ENCODE measurements at regions not wholly inside any gene's neighbourhood (a gene's known extent, or its start where the extent isn't known, plus 50 kb on each side); places are given as distances from the start of the nearest gene placed in this dataset.

- no peak for TF ChIP-seq CTCF (IDR thresholded peaks at IDR 0.05)
- no peak for TF ChIP-seq RCOR1 (IDR thresholded peaks at IDR 0.05; ENCODE audit: low read length)
- no peak for TF ChIP-seq TEAD4 (IDR thresholded peaks at IDR 0.05; ENCODE audit: borderline replicate concordance, insufficient read depth)
- TF ChIP-seq TAF1 (IDR thresholded peaks at IDR 0.05; ENCODE audit: borderline replicate concordance, low read depth, low read length) = no peak
- no peak for TF ChIP-seq EP300 (IDR thresholded peaks at IDR 0.05; ENCODE audit: borderline replicate concordance in 1 of 2, low read depth in 1 of 2, low read length in 1 of 2)
- TF ChIP-seq NFIC (IDR thresholded peaks at IDR 0.05; ENCODE audit: borderline replicate concordance) = no peak
- TF ChIP-seq FOXJ3 (CRISPR knock-in tag; IDR thresholded peaks at IDR 0.05) = no peak
- no peak for TF ChIP-seq ZBTB33 (IDR thresholded peaks at IDR 0.05; ENCODE audit: borderline replicate concordance, low read depth)
- TF ChIP-seq SIN3A (IDR thresholded peaks at IDR 0.05; ENCODE audit: borderline replicate concordance, low read depth, low read length) = no peak
- TF ChIP-seq REST (IDR thresholded peaks at IDR 0.05; ENCODE audit: low read depth, low read length) = no peak
- TF ChIP-seq YY1 (IDR thresholded peaks at IDR 0.05; ENCODE audit: low read depth) = no peak
- no peak for TF ChIP-seq MXI1 (IDR thresholded peaks at IDR 0.05; ENCODE audit: low read depth, low read length)
Measured at GRCh38 chr3:63126530-63126929, 151.6 kb upstream of the SYNPR start.

Measured in SK-N-SH (cell line).